Esophagus muscularis mucosa (tissue), 3 donors: ENCODE measurements at regions not wholly inside any gene's neighbourhood (a gene's known extent, or its start where the extent isn't known, plus 50 kb on each side); places are given as distances from the start of the nearest gene placed in this dataset.

Experiments
- POLR2A ChIP-seq: fragments of 450-650 bp; IDR thresholded peaks from one replicate; pipeline ENCODE4 v1.6.1; 2017; ENCODE audit warnings: antibody characterized with exemption, moderate library complexity, mild to moderate bottlenecking, low read depth
- POLR2AphosphoS5 ChIP-seq, 2 donors: sonication (generic); formaldehyde crosslinking; IDR thresholded peaks; one replicate each; pipeline ENCODE4 v1.6.1; 2017; ENCODE audit warnings: antibody characterized with exemption in 2 of 2
- TF ChIP-seq, protein P1 (sequence below), 3 experiments: fragments of 200-600 bp in 2 of 3; fragments of 450-650 bp in 1 of 3; sonication (generic) in 2 of 3; IDR thresholded peaks; one replicate each; pipeline ENCODE4 v1.5.1; 2017 to 2019; ENCODE audit warnings: antibody characterized with exemption in 3 of 3, mild to moderate bottlenecking in 2 of 3, moderate library complexity in 1 of 3

DNA sequence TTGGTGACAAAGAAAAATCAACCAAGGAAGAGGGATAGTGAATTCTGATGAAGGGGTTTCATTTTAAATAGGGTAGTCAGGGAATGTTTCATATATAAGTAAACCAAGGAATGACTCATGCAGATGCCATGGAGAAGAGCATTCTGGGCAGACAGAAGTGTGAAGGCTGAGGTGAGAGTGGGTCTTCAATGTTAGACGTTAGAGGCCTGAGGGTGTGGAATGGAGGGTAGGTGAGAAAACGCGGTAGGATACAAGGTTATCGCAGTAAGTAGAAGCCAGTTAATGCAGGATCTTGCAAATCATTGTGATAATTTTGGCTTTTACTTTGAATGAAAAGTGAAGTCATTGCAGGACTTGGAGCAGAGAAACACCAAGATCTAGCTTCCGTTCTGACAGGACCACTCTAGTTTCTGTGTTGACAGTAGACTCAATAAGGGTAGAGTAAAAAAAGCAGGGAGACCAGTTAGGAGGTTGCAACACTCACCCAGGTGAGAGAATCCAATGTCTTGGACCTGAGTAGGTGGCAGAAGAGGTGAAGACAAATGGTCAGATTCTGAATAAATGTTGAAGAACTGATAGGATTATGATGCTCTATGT, 225.2 kb upstream of the TMTC4 start:
- TF ChIP-seq, protein P1, sequence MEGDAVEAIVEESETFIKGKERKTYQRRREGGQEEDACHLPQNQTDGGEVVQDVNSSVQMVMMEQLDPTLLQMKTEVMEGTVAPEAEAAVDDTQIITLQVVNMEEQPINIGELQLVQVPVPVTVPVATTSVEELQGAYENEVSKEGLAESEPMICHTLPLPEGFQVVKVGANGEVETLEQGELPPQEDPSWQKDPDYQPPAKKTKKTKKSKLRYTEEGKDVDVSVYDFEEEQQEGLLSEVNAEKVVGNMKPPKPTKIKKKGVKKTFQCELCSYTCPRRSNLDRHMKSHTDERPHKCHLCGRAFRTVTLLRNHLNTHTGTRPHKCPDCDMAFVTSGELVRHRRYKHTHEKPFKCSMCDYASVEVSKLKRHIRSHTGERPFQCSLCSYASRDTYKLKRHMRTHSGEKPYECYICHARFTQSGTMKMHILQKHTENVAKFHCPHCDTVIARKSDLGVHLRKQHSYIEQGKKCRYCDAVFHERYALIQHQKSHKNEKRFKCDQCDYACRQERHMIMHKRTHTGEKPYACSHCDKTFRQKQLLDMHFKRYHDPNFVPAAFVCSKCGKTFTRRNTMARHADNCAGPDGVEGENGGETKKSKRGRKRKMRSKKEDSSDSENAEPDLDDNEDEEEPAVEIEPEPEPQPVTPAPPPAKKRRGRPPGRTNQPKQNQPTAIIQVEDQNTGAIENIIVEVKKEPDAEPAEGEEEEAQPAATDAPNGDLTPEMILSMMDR (IDR thresholded peaks at IDR 0.05): no peak
- no peak for TF ChIP-seq POLR2AphosphoS5 (IDR thresholded peaks at IDR 0.05)
- no peak for TF ChIP-seq POLR2A
